ENCODE measurements at regions not wholly inside any gene's neighbourhood (a gene's known extent, or its start where the extent isn't known, plus 50 kb on each side); places are given as distances from the start of the nearest gene placed in this dataset.

- TF ChIP-seq, protein P1, sequence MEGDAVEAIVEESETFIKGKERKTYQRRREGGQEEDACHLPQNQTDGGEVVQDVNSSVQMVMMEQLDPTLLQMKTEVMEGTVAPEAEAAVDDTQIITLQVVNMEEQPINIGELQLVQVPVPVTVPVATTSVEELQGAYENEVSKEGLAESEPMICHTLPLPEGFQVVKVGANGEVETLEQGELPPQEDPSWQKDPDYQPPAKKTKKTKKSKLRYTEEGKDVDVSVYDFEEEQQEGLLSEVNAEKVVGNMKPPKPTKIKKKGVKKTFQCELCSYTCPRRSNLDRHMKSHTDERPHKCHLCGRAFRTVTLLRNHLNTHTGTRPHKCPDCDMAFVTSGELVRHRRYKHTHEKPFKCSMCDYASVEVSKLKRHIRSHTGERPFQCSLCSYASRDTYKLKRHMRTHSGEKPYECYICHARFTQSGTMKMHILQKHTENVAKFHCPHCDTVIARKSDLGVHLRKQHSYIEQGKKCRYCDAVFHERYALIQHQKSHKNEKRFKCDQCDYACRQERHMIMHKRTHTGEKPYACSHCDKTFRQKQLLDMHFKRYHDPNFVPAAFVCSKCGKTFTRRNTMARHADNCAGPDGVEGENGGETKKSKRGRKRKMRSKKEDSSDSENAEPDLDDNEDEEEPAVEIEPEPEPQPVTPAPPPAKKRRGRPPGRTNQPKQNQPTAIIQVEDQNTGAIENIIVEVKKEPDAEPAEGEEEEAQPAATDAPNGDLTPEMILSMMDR (conservative IDR thresholded peaks at IDR 0.05) = no peak
- no peak for TF ChIP-seq ZFX (IDR thresholded peaks at IDR 0.05)
These were observed 278.3 kb upstream of the LRATD1 start for GRCh38 chr2:14354231-14354630.

Data from C4-2B (cell line).